SH-SY5Y (cell line): ENCODE measurements at regions not wholly inside any gene's neighbourhood (a gene's known extent, or its start where the extent isn't known, plus 50 kb on each side); places are given as distances from the start of the nearest gene placed in this dataset.

Source experiments
- GATA2 ChIP-seq: IDR thresholded peaks from 2 replicates; pipeline ENCODE4 v1.6.1; 2011; ENCODE audit warnings: mild to moderate bottlenecking, low read depth, low read length
- GATA3 ChIP-seq: IDR thresholded peaks from 2 replicates; pipeline ENCODE4 v1.6.1; 2011; ENCODE audit warnings: low read depth, mild to moderate bottlenecking, low read length, moderate library complexity

- TF ChIP-seq GATA2 (no peak), GATA3 (no peak)
Measured at GRCh38 chr5:158022837-158023236, 163.9 kb upstream of the CLINT1 start.

GRCh38 chr5:158022393-158022792, 163.4 kb upstream of the CLINT1 start:
- TF ChIP-seq GATA2: no peak
- TF ChIP-seq GATA3: no peak

GRCh38 chr5:158020555-158021418, 161.8 kb upstream of the CLINT1 start:
- TF ChIP-seq GATA3 (no peak), GATA2 (no peak)

- TF ChIP-seq GATA3: no peak
- no peak for TF ChIP-seq GATA2
Measured at GRCh38 chr5:158017469-158017868, 158.5 kb upstream of the CLINT1 start.

GRCh38 chr5:158014372-158014771, 155.4 kb upstream of the CLINT1 start:
- TF ChIP-seq GATA2 (no peak), GATA3 (no peak)

GRCh38 chr5:158013939-158014338, 155.0 kb upstream of the CLINT1 start:
- TF ChIP-seq GATA3 (no peak), GATA2 (no peak)

- TF ChIP-seq GATA3 (no peak), GATA2 (no peak)
Measured at GRCh38 chr5:158013303-158013702, 154.4 kb upstream of the CLINT1 start.

- TF ChIP-seq GATA3 (no peak), GATA2 (no peak)
Measured at GRCh38 chr5:158011422-158011821, 152.5 kb upstream of the CLINT1 start.

- TF ChIP-seq GATA3: no peak
- TF ChIP-seq GATA2: no peak
Measured at GRCh38 chr5:158010831-158011230, 151.9 kb upstream of the CLINT1 start.

GRCh38 chr5:158007336-158007735, 148.4 kb upstream of the CLINT1 start:
- TF ChIP-seq GATA3: no peak
- TF ChIP-seq GATA2: no peak

GRCh38 chr5:157999696-158000095, 140.8 kb upstream of the CLINT1 start:
- TF ChIP-seq GATA2 (no peak), GATA3 (no peak)

GRCh38 chr5:157997991-157998504, 139.1 kb upstream of the CLINT1 start:
- TF ChIP-seq GATA2 (no peak), GATA3 (no peak)

GRCh38 chr5:157994906-157995519, 136.1 kb upstream of the CLINT1 start:
- TF ChIP-seq GATA3: no peak
- TF ChIP-seq GATA2: no peak

- TF ChIP-seq GATA2: no peak
- TF ChIP-seq GATA3: no peak
Measured at GRCh38 chr5:157993986-157994691, 135.2 kb upstream of the CLINT1 start.

GRCh38 chr5:157993201-157993600, 134.3 kb upstream of the CLINT1 start:
- TF ChIP-seq GATA2 (no peak), GATA3 (no peak)
